K562 (cell line): ENCODE measurements at regions not wholly inside any gene's neighbourhood (a gene's known extent, or its start where the extent isn't known, plus 50 kb on each side); places are given as distances from the start of the nearest gene placed in this dataset.

ENCODE experiments used
- L3MBTL2 ChIP-seq: fragments of 450-650 bp; IDR thresholded peaks from 2 replicates; pipeline ENCODE4 v1.6.1; 2016; ENCODE audit warnings: mild to moderate bottlenecking, moderate library complexity
- POLR2AphosphoS5 ChIP-seq: IDR thresholded peaks from 2 replicates; pipeline ENCODE4 v1.6.1; 2011; ENCODE audit warnings: mild to moderate bottlenecking, low read depth, low read length, moderate library complexity; ENCODE audit not compliant: control insufficient read depth, insufficient read depth
- RFX5 ChIP-seq: IDR thresholded peaks from 2 replicates; pipeline ENCODE4 v1.6.1; 2011; ENCODE audit warnings: low read depth, mild to moderate bottlenecking, improper control_type of control experiment, low read length
- SRSF1 ChIP-seq: fragments of 200-400 bp; formaldehyde crosslinking; IDR thresholded peaks from 2 replicates; pipeline ENCODE4 v1.6.1; 2017; ENCODE audit warnings: mild to moderate bottlenecking, low read depth, low read length, moderate library complexity
- ZNF384 ChIP-seq: IDR thresholded peaks from 2 replicates; pipeline ENCODE4 v1.6.1; 2012; ENCODE audit warnings: low read depth, low read length, improper control_type of control experiment
- ZSCAN32 ChIP-seq: fragments of 450-650 bp; formaldehyde crosslinking; IDR thresholded peaks from 2 replicates; pipeline ENCODE4 v1.4.0; 2020; ENCODE audit warnings: mild to moderate bottlenecking, moderate library complexity
- TF ChIP-seq, protein P1 (sequence below): sonication (generic); formaldehyde crosslinking; IDR thresholded peaks from 2 replicates; pipeline ENCODE4 v1.8.0; 2022; ENCODE audit warnings: mild to moderate bottlenecking, missing genetic modification reagents
- TF ChIP-seq, protein P2 (sequence below): fragments of 150-350 bp; conservative IDR thresholded peaks from 2 replicates; pipeline ENCODE4 v1.6.1; 2014; ENCODE audit warnings: low read length

DNA sequence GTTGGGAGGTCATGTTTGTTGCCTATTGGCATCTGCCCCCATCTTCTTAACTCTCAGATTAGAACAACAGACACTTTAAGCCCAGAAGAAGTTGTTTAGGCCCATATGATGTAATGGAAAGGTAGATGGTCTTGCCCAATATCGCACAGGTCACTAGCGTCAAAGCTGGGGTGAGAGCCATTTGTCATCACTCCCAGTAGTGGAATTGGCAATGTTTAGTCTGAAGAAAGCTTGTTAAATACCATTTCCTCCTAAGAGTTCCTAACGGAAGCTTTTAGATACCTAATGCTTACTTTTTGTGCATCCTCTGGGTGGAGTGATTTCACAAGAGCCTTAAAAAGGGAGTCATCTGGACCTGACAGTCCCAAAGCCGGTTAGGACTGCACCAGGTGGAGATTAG lies 125.4 kb downstream of the DACT1 start:
- TF ChIP-seq, protein P1, sequence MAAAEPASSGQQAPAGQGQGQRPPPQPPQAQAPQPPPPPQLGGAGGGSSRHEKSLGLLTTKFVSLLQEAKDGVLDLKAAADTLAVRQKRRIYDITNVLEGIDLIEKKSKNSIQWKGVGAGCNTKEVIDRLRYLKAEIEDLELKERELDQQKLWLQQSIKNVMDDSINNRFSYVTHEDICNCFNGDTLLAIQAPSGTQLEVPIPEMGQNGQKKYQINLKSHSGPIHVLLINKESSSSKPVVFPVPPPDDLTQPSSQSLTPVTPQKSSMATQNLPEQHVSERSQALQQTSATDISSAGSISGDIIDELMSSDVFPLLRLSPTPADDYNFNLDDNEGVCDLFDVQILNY, result no peak
- no peak for TF ChIP-seq L3MBTL2
- TF ChIP-seq RFX5, result no peak
- no peak for TF ChIP-seq POLR2AphosphoS5
- TF ChIP-seq ZSCAN32 (CRISPR knock-in tag), result no peak
- no peak for TF ChIP-seq ZNF384
- TF ChIP-seq, protein P2, sequence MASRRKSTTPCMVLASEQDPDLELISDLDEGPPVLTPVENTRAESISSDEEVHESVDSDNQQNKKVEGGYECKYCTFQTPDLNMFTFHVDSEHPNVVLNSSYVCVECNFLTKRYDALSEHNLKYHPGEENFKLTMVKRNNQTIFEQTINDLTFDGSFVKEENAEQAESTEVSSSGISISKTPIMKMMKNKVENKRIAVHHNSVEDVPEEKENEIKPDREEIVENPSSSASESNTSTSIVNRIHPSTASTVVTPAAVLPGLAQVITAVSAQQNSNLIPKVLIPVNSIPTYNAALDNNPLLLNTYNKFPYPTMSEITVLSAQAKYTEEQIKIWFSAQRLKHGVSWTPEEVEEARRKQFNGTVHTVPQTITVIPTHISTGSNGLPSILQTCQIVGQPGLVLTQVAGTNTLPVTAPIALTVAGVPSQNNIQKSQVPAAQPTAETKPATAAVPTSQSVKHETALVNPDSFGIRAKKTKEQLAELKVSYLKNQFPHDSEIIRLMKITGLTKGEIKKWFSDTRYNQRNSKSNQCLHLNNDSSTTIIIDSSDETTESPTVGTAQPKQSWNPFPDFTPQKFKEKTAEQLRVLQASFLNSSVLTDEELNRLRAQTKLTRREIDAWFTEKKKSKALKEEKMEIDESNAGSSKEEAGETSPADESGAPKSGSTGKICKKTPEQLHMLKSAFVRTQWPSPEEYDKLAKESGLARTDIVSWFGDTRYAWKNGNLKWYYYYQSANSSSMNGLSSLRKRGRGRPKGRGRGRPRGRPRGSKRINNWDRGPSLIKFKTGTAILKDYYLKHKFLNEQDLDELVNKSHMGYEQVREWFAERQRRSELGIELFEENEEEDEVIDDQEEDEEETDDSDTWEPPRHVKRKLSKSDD, result no peak
- TF ChIP-seq SRSF1, result no peak
